Neuronal stem cell (in vitro differentiated cells): ENCODE measurements at regions not wholly inside any gene's neighbourhood (a gene's known extent, or its start where the extent isn't known, plus 50 kb on each side); places are given as distances from the start of the nearest gene placed in this dataset.
A peak's percentile ranks its signal among the peaks of the same experiment; 100 is the strongest.
"Not testable (repeated sequence)": the region's sequence is repeated elsewhere in the genome, so short reads cannot be mapped to it uniquely, and the experiment has no call there.

Source experiments
- DNase-seq: peaks from one replicate; pipeline ENCODE4 v3.0.0-alpha.2; 2013; ENCODE audit warnings: low spot score
- H2AFZ ChIP-seq: one replicate; pipeline ENCODE4 v1.6.1; 2013; ENCODE audit warnings: mild to moderate bottlenecking, low read length, inconsistent platforms
- H2AK5ac ChIP-seq: 2 replicates; pipeline ENCODE4 v1.6.1; 2013; ENCODE audit warnings: low read depth, mild to moderate bottlenecking, inconsistent platforms, low read length, moderate library complexity, mixed read lengths
- H2BK120ac ChIP-seq: 2 replicates; pipeline ENCODE4 v1.6.1; 2013; ENCODE audit warnings: low read depth, mild to moderate bottlenecking, inconsistent platforms, low read length, moderate library complexity, mixed read lengths
- H2BK12ac ChIP-seq: one replicate; pipeline ENCODE4 v1.6.1; 2013; ENCODE audit warnings: low read length, inconsistent platforms
- H2BK15ac ChIP-seq: 2 replicates; pipeline ENCODE4 v1.6.1; 2013; ENCODE audit warnings: mild to moderate bottlenecking, low read length, inconsistent platforms, mixed read lengths
- H2BK5ac ChIP-seq: one replicate; pipeline ENCODE4 v1.6.1; 2013; ENCODE audit warnings: inconsistent platforms, mild to moderate bottlenecking, low read length, moderate library complexity
- H3K14ac ChIP-seq: one replicate; pipeline ENCODE4 v1.6.1; 2013; ENCODE audit warnings: low read length, inconsistent platforms
- H3K18ac ChIP-seq: 2 replicates; pipeline ENCODE4 v1.6.1; 2013; ENCODE audit warnings: low read length, inconsistent platforms
- H3K23ac ChIP-seq: 2 replicates; pipeline ENCODE4 v1.6.1; 2013; ENCODE audit warnings: low read depth, mild to moderate bottlenecking, mixed read lengths, low read length, inconsistent platforms; ENCODE audit not compliant: poor library complexity
- H3K27ac ChIP-seq: replicated peaks from 3 replicates; pipeline ENCODE4 v1.5.1; 2013; ENCODE audit warnings: low read length, inconsistent platforms
- H3K27me3 ChIP-seq, 3 experiments: 2 replicates each; pipeline ENCODE4 v1.6.1; 2013; ENCODE audit warnings: low read length in 3 of 3, mild to moderate bottlenecking in 2 of 3, inconsistent platforms in 1 of 3, low read depth in 1 of 3, mixed read lengths in 1 of 3, moderate library complexity in 1 of 3; ENCODE audit not compliant: control insufficient read depth in 3 of 3, insufficient read depth in 3 of 3
- H3K36me3 ChIP-seq, 2 donors: replicated peaks in 1 of 2; 2 replicates each; pipeline ENCODE4 v1.6.1; 2013; ENCODE audit warnings: low read length in 2 of 2; ENCODE audit not compliant: control insufficient read depth in 2 of 2, insufficient read depth in 2 of 2
- H3K4ac ChIP-seq: 2 replicates; pipeline ENCODE4 v1.6.1; 2013; ENCODE audit warnings: inconsistent platforms, mild to moderate bottlenecking, low read length, moderate library complexity
- H3K4me1 ChIP-seq, 2 donors: 1 replicate in 1 of 2; 2 replicates in 1 of 2; pipeline ENCODE4 v1.6.1; 2013; ENCODE audit warnings: low read length in 2 of 2, low read depth in 1 of 2; ENCODE audit not compliant: control insufficient read depth in 2 of 2, insufficient read depth in 1 of 2
- H3K4me2 ChIP-seq: one replicate; pipeline ENCODE4 v1.6.1; 2013; ENCODE audit warnings: mild to moderate bottlenecking, low read length, inconsistent platforms; ENCODE audit not compliant: insufficient read depth, poor library complexity, severe bottlenecking
- H3K4me3 ChIP-seq, 2 donors: 2 replicates each; pipeline ENCODE4 v1.5.1; 2013; ENCODE audit warnings: low read length in 2 of 2, mild to moderate bottlenecking in 2 of 2, inconsistent platforms in 1 of 2, moderate library complexity in 1 of 2
- H3K79me1 ChIP-seq: one replicate; pipeline ENCODE4 v1.6.1; 2013; ENCODE audit warnings: low read depth, mild to moderate bottlenecking, inconsistent platforms, low read length, moderate library complexity
- H3K9ac ChIP-seq: one replicate; pipeline ENCODE4 v1.6.1; 2013; ENCODE audit warnings: mild to moderate bottlenecking, low read depth, low read length, inconsistent platforms; ENCODE audit not compliant: poor library complexity
- H3K9me3 ChIP-seq, 2 donors: replicated peaks in 1 of 2; 2 replicates each; pipeline versions ENCODE3 to v1.6.1; 2013; ENCODE audit warnings: low read length in 2 of 2, mild to moderate bottlenecking in 2 of 2, inconsistent platforms in 1 of 2, low read depth in 1 of 2, mixed read lengths in 1 of 2, moderate library complexity in 1 of 2; ENCODE audit not compliant: control insufficient read depth in 2 of 2, insufficient read depth in 1 of 2
- H4K8ac ChIP-seq: one replicate; pipeline ENCODE4 v1.6.1; 2013; ENCODE audit warnings: low read depth, mild to moderate bottlenecking, inconsistent platforms, low read length, moderate library complexity
- H4K91ac ChIP-seq: one replicate; pipeline ENCODE4 v1.6.1; 2013; ENCODE audit warnings: low read length, low read depth, mild to moderate bottlenecking, inconsistent platforms; ENCODE audit not compliant: poor library complexity
- WGBS, 2 donors: extraction: QIAGEN DNeasy Blood & Tissue Kit; methylation state at CpG; one replicate each; pipeline ENCODE4 v1.1.7; 2013; ENCODE audit warnings: missing lambda C conversion rate in 2 of 2, mixed read lengths in 1 of 2; ENCODE audit not compliant: insufficient read length in 2 of 2, insufficient replicate concordance in 1 of 2; ENCODE audit errors: extremely low coverage in 2 of 2; 5-methylcytosine and 5-hydroxymethylcytosine counted together

- H2AFZ ChIP-seq, result peak overlapping the region; percentile 34
- no peak overlapping the region for H3K4ac ChIP-seq
- H2BK120ac ChIP-seq, result no peak overlapping the region
- H3K27ac ChIP-seq, result no peak overlapping the region
- no peak overlapping the region for H3K23ac ChIP-seq
- H2BK5ac ChIP-seq, result no peak overlapping the region
- no peak overlapping the region for H3K9ac ChIP-seq
- no peak overlapping the region for H3K14ac ChIP-seq
- WGBS, 2 donors, result no CpG with 5 or more reads among the region's 6 CpGs
- no peaks in the 10 kb centered on the region for H3K79me1 ChIP-seq
- H3K18ac ChIP-seq, result no peak overlapping the region
- H3K36me3 ChIP-seq, result no peaks in the 10 kb centered on the region
- peak overlapping the region in 1 of 2 donors; percentile 54 for H3K4me3 ChIP-seq
- H3K27me3 ChIP-seq, result no peaks in the 10 kb centered on the region
- H2BK15ac ChIP-seq, result no peak overlapping the region
- no peaks in the 10 kb centered on the region for H3K4me1 ChIP-seq
- H3K9me3 ChIP-seq, result no peaks in the 10 kb centered on the region
- H2AK5ac ChIP-seq, result no peak overlapping the region
- no peak overlapping the region for H3K4me2 ChIP-seq
- no peak overlapping the region for H2BK12ac ChIP-seq
- H4K8ac ChIP-seq, result no peak overlapping the region
- H4K91ac ChIP-seq, result no peak overlapping the region
- no peak for DNase-seq
These were observed 344.9 kb downstream of the DAD1 start for GRCh38 chr14:22243971-22244581.

- H4K91ac ChIP-seq, H3K9me3 ChIP-seq, H3K4ac ChIP-seq, H2AK5ac ChIP-seq, H4K8ac ChIP-seq, H2AFZ ChIP-seq, H3K4me2 ChIP-seq, H2BK120ac ChIP-seq, H3K27ac ChIP-seq, H3K4me1 ChIP-seq, H3K23ac ChIP-seq, H2BK15ac ChIP-seq, H3K4me3 ChIP-seq, DNase-seq, H3K9ac ChIP-seq, H3K27me3 ChIP-seq, H2BK12ac ChIP-seq, H3K79me1 ChIP-seq, H3K18ac ChIP-seq, H2BK5ac ChIP-seq, H3K36me3 ChIP-seq, H3K14ac ChIP-seq: not testable (repeated sequence)
- no CpG with 5 or more reads among the region's 3 CpGs for WGBS, 2 donors
These were observed 350.7 kb downstream of the DAD1 start for GRCh38 chr14:22238320-22238719.

- no peak overlapping the region for H3K14ac ChIP-seq
- no peaks in the 10 kb centered on the region for H3K36me3 ChIP-seq
- H3K18ac ChIP-seq, result no peak overlapping the region
- H2AFZ ChIP-seq, result no peak overlapping the region
- H3K4me1 ChIP-seq, result no peaks in the 10 kb centered on the region
- peaks cover 0 to 5% of the 10 kb centered on the region in 2 donors for H3K9me3 ChIP-seq
- no peak overlapping the region for H3K4me2 ChIP-seq
- no peaks in the 10 kb centered on the region for H3K27me3 ChIP-seq
- no peak overlapping the region for H2BK15ac ChIP-seq
- H4K8ac ChIP-seq, result no peak overlapping the region
- no peak overlapping the region for H2BK120ac ChIP-seq
- H3K4me3 ChIP-seq, result no peak overlapping the region
- no peak for DNase-seq
- H3K27ac ChIP-seq, result no peak overlapping the region
- H2AK5ac ChIP-seq, result no peak overlapping the region
- H3K23ac ChIP-seq, result no peak overlapping the region
- no peak overlapping the region for H3K4ac ChIP-seq
- no peak overlapping the region for H2BK12ac ChIP-seq
- no peak overlapping the region for H4K91ac ChIP-seq
- H2BK5ac ChIP-seq, result no peak overlapping the region
- H3K9ac ChIP-seq, result no peak overlapping the region
- no peaks in the 10 kb centered on the region for H3K79me1 ChIP-seq
These were observed 355.6 kb downstream of the DAD1 start for GRCh38 chr14:22233377-22233776.

GRCh38 chr14:22232933-22233332 lies 356.1 kb downstream of the DAD1 start:
- Histone ChIP-seq H2BK120ac (no peak overlapping the region), H3K9ac (no peak overlapping the region), H2BK12ac (no peak overlapping the region), H3K9me3 (peaks cover 0 to 5% of the 10 kb centered on the region in 2 donors), H3K27ac (no peak overlapping the region), H3K27me3 (no peaks in the 10 kb centered on the region), H4K91ac (no peak overlapping the region), H3K18ac (no peak overlapping the region), H4K8ac (no peak overlapping the region), H3K79me1 (no peaks in the 10 kb centered on the region), H3K23ac (no peak overlapping the region), H2BK15ac (no peak overlapping the region), H3K4ac (no peak overlapping the region), H3K4me3 (no peak overlapping the region), H3K4me2 (no peak overlapping the region), H3K36me3 (no peaks in the 10 kb centered on the region), H2AFZ (no peak overlapping the region), H2AK5ac (no peak overlapping the region), H3K4me1 (no peaks in the 10 kb centered on the region), H3K14ac (no peak overlapping the region), H2BK5ac (no peak overlapping the region)
- WGBS, 2 donors, result no CpG with 5 or more reads among the region's 2 CpGs
- no peak for DNase-seq
